ENCODE measurements at regions not wholly inside any gene's neighbourhood (a gene's known extent, or its start where the extent isn't known, plus 50 kb on each side); places are given as distances from the start of the nearest gene placed in this dataset.
"Not testable (repeated sequence)": the region's sequence is repeated elsewhere in the genome, so short reads cannot be mapped to it uniquely, and the experiment has no call there.

- H3K9me2 ChIP-seq (ENCODE audit: insufficient read depth); H3K27ac ChIP-seq; H3K79me2 ChIP-seq (ENCODE audit: low read depth); H3K27me3 ChIP-seq (ENCODE audit: insufficient read depth, low read depth); intact Hi-C loops (cut with micrococcal nuclease; ENCODE audit: unreplicated experiment); CTCF ChIA-PET; H3K9me3 ChIP-seq (ENCODE audit: insufficient read depth, low read depth); H4K20me1 ChIP-seq (ENCODE audit: insufficient read depth); BruUV-seq (replicated peaks); POLR2A ChIA-PET (ENCODE audit: unreplicated experiment); H3K4me2 ChIP-seq; H2AFZ ChIP-seq; H3F3A ChIP-seq (ENCODE audit: insufficient read depth, low read depth); H3K4me1 ChIP-seq (replicated peaks; ENCODE audit: insufficient read depth); H3K4me3 ChIP-seq; H3K36me3 ChIP-seq (ENCODE audit: low read depth): not testable (repeated sequence)
- DNase-seq = peak; percentile 4 to 36
Measured at GRCh38 chr10:87416892-87417291, 59.3 kb downstream of the NUTM2D start.

- H2AFZ ChIP-seq; H3K4me1 ChIP-seq (replicated peaks; ENCODE audit: insufficient read depth); H3K9me2 ChIP-seq (ENCODE audit: insufficient read depth); H3K27ac ChIP-seq; H3K4me3 ChIP-seq; DNase-seq; BruUV-seq (replicated peaks); intact Hi-C loops (cut with micrococcal nuclease; ENCODE audit: unreplicated experiment); H3K27me3 ChIP-seq (ENCODE audit: insufficient read depth, low read depth); CTCF ChIA-PET; H3K36me3 ChIP-seq (ENCODE audit: low read depth); H3F3A ChIP-seq (ENCODE audit: insufficient read depth, low read depth); H3K79me2 ChIP-seq (ENCODE audit: low read depth); H3K4me2 ChIP-seq; H4K20me1 ChIP-seq (ENCODE audit: insufficient read depth); H3K9me3 ChIP-seq (ENCODE audit: insufficient read depth, low read depth): not testable (repeated sequence)
- POLR2A ChIA-PET (ENCODE audit: unreplicated experiment) = interaction anchor here (0.6 kb wide), 1 partner anchor 82 kb away, joined by 3 read pairs; no protein-coding TSS in a partner anchor
Measured at GRCh38 chr10:87422641-87423040, 65.1 kb downstream of the NUTM2D start.

- CTCF ChIA-PET; H4K20me1 ChIP-seq (ENCODE audit: insufficient read depth); H3K36me3 ChIP-seq (ENCODE audit: low read depth): not testable (repeated sequence)
Measured at GRCh38 chr10:87424697-87425373, 67.3 kb downstream of the NUTM2D start.

GRCh38 chr10:87433836-87434235, 70.9 kb upstream of the MINPP1 start:
- intact Hi-C loops (cut with micrococcal nuclease; ENCODE audit: unreplicated experiment); H3K4me1 ChIP-seq (replicated peaks; ENCODE audit: insufficient read depth); H3K27me3 ChIP-seq (ENCODE audit: insufficient read depth, low read depth); H3K27ac ChIP-seq; DNase-seq; H3K79me2 ChIP-seq (ENCODE audit: low read depth); H4K20me1 ChIP-seq (ENCODE audit: insufficient read depth); H3K4me2 ChIP-seq; CTCF ChIA-PET; H3K9me2 ChIP-seq (ENCODE audit: insufficient read depth); H3K4me3 ChIP-seq; H2AFZ ChIP-seq; POLR2A ChIA-PET (ENCODE audit: unreplicated experiment); BruUV-seq (replicated peaks); H3K36me3 ChIP-seq (ENCODE audit: low read depth); H3F3A ChIP-seq (ENCODE audit: insufficient read depth, low read depth); H3K9me3 ChIP-seq (ENCODE audit: insufficient read depth, low read depth): not testable (repeated sequence)

More at GRCh38 chr10:87424697-87425373, 67.3 kb downstream of the NUTM2D start:
- H3K4me1 ChIP-seq (replicated peaks; ENCODE audit: insufficient read depth); H3K79me2 ChIP-seq (ENCODE audit: low read depth); H3K4me2 ChIP-seq; H3K9me2 ChIP-seq (ENCODE audit: insufficient read depth); H3K9me3 ChIP-seq (ENCODE audit: insufficient read depth, low read depth); H3K27me3 ChIP-seq (ENCODE audit: insufficient read depth, low read depth); H3K27ac ChIP-seq; H3F3A ChIP-seq (ENCODE audit: insufficient read depth, low read depth); intact Hi-C loops (cut with micrococcal nuclease; ENCODE audit: unreplicated experiment); DNase-seq; BruUV-seq (replicated peaks); H3K4me3 ChIP-seq; H2AFZ ChIP-seq; POLR2A ChIA-PET (ENCODE audit: unreplicated experiment): not testable (repeated sequence)

GRCh38 chr10:87435295-87435826, 69.3 kb upstream of the MINPP1 start:
- H3K9me3 ChIP-seq (ENCODE audit: insufficient read depth, low read depth); H3K4me2 ChIP-seq; H3K4me1 ChIP-seq (replicated peaks; ENCODE audit: insufficient read depth); H3K27ac ChIP-seq; H3K79me2 ChIP-seq (ENCODE audit: low read depth); BruUV-seq (replicated peaks); H3F3A ChIP-seq (ENCODE audit: insufficient read depth, low read depth); H3K4me3 ChIP-seq; CTCF ChIA-PET; DNase-seq; POLR2A ChIA-PET (ENCODE audit: unreplicated experiment); H3K27me3 ChIP-seq (ENCODE audit: insufficient read depth, low read depth); H2AFZ ChIP-seq; H4K20me1 ChIP-seq (ENCODE audit: insufficient read depth); intact Hi-C loops (cut with micrococcal nuclease; ENCODE audit: unreplicated experiment); H3K9me2 ChIP-seq (ENCODE audit: insufficient read depth); H3K36me3 ChIP-seq (ENCODE audit: low read depth): not testable (repeated sequence)

Measured in PC-9 (cell line).